ENCODE measurements at regions not wholly inside any gene's neighbourhood (a gene's known extent, or its start where the extent isn't known, plus 50 kb on each side); places are given as distances from the start of the nearest gene placed in this dataset.

DNA sequence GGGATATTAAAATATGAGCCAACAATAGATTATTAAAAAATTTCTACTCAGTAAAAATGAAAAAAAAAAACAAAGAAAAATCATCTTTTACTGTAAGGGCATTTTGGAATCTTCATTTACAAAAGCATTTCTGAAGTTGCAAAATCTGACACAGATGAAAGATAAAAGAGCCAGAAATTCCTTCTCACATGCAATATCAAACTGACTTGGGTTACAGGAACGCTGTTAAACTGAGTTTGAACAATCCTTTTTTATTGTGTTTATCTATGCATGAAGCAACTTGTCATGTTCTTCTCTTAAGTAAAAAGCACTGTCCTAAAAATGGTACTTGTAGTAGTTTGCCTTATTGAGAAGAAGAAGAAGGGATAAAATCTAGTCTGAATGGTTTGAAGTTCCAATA, 468.5 kb upstream of the KCNMB2 start:
- no peak for TF ChIP-seq POLR2A (IDR thresholded peaks at IDR 0.05; ENCODE audit: low read depth, low read length)
- no peak for TF ChIP-seq TAF1 (IDR thresholded peaks at IDR 0.05; ENCODE audit: borderline replicate concordance, low read depth, low read length)
- TF ChIP-seq POLR2AphosphoS5 (IDR thresholded peaks at IDR 0.05; ENCODE audit: low read depth, low read length): no peak
